Omental fat pad (tissue), 3 donors: ENCODE measurements at regions not wholly inside any gene's neighbourhood (a gene's known extent, or its start where the extent isn't known, plus 50 kb on each side); places are given as distances from the start of the nearest gene placed in this dataset.
A peak's percentile ranks its signal among the peaks of the same experiment; 100 is the strongest.
"Not testable (repeated sequence)": the region's sequence is repeated elsewhere in the genome, so short reads cannot be mapped to it uniquely, and the experiment has no call there.

Experiments
- ATAC-seq: fragments of 150-250 bp; one replicate; pipeline ENCODE4 v1.9.1; 2016; ENCODE audit warnings: mild to moderate bottlenecking, moderate library complexity; ENCODE audit not compliant: low FRiP score
- DNase-seq: peaks from one replicate; pipeline ENCODE4 v3.0.0-alpha.2; 2019; ENCODE audit warnings: low spot score
- CTCF ChIP-seq, 3 donors: fragments of 450-650 bp; IDR thresholded peaks; one replicate each; pipeline ENCODE4 v1.5.1; 2016 to 2017; ENCODE audit warnings: antibody characterized with exemption in 3 of 3, mild to moderate bottlenecking in 3 of 3, moderate library complexity in 2 of 3

GRCh38 chr13:44148159-44148914 lies 225.3 kb upstream of the SERP2 start:
- no peak for TF ChIP-seq CTCF (IDR thresholded peaks at IDR 0.05)
- ATAC-seq, result no peak
- no peak for DNase-seq

DNA sequence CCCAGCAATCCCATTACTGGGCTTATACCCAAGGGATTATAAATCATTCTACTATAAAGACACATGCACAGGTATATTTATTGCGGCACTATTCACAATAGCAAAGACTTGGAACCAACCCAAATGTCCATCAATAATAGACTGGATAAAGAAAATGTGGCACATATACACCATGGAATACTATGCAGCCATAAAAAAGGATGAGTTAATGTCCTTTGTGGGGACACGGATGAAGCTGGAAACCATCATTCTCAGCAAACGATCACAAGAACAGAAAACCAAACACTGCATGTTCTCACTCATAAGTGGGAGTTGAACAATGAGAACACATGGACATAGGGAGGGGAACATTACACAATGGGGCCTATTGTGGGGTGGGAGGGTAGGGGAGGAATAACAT lies 224.4 kb upstream of the SERP2 start:
- not testable (repeated sequence) for ATAC-seq, DNase-seq

- no peak for ATAC-seq
- no peak for TF ChIP-seq CTCF (IDR thresholded peaks at IDR 0.05)
- no peak for DNase-seq
These were observed 223.8 kb upstream of the SERP2 start for GRCh38 chr13:44149821-44150220.

GRCh38 chr13:44151474-44151873 lies 222.2 kb upstream of the SERP2 start:
- no peak for TF ChIP-seq CTCF (IDR thresholded peaks at IDR 0.05)
- DNase-seq (no peak), ATAC-seq (no peak)

DNA sequence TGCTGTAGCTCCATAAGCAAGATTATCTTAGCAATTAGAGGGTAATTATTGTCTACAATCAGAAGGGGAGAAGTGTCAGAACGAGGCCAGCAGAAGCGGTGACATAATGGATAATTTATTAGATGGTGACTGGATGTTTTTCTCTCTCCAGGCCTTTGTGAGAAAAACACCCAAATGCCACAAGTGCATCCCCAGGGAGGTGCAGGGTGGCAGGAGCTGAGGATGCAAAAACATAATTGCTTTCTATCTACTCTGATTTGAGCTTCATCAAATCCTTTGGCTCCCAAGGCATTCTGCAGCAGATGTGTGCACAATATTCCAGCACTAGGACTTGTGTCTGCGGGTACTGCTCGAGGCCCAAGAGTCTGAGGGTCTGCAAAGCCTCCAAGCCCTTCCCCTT lies 220.1 kb upstream of the SERP2 start:
- ATAC-seq (no peak), DNase-seq (no peak)
- TF ChIP-seq CTCF (IDR thresholded peaks at IDR 0.05), result no peak

DNA sequence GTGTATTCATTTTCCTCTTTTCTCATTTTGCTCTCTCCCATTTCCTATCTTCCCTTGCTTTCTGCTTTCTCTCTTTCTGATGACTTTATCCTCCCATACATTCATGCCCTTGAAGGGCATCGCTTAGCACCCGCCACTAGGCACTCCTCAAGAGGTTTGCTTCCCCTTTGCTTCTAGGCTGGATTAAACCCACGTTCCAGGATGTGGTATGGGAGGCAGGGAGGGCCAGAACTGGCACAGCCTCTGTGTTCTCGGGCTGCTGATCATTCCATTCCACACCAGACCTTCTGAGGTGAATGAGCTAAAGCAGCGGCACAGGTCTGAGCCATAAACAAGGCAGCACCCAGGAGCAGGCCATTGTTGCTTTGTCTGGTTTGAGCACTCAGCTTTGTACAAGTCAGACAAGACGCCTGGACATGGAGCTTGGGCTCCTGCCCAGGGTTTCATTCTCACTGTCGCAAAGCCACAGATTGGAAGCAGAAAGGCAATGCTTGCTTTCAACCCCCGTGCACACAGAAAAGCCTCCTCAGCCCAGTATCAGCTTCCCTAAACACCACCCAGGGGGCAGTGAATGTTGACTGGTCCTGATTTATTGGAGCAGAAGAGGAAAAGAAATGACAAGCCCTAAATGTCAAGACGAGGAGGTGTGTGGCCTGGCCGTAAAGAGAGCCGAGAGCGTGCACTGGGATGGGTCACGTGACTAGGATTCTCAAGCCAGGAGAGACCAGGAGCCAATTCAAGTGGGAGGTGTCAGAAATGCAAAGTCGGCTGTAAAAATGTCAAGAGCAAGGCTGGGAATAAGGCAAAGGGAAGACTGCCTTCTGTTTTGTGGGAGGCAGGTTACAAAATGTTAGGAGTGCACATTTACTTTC lies 218.0 kb upstream of the SERP2 start:
- peak; percentile 86 for ATAC-seq
- no peak for TF ChIP-seq CTCF (IDR thresholded peaks at IDR 0.05)

DNA sequence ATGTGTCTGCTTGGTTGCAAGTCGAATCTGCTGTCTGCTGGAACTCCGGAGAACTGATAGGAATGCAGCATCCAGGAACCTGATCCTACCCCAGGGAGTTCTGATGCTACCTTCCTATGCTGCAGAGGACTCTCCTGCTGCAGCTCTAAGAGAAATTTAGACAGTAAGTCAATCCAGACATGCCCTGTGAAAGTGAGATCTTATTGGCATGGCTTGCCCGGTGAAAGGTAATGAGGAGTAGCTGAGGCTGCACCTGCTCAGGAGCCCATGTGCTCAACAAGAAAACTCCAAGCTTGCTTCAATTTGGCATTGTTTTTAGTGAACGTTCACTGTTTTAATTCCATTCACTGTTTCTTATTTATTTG lies 217.3 kb upstream of the SERP2 start:
- DNase-seq (no peak), ATAC-seq (no peak)
- no peak for TF ChIP-seq CTCF (IDR thresholded peaks at IDR 0.05)

More for the DNA sequence above, 218.0 kb upstream of the SERP2 start:
- DNase-seq, result peak; percentile 26
